H9 (cell line): ENCODE measurements at regions not wholly inside any gene's neighbourhood (a gene's known extent, or its start where the extent isn't known, plus 50 kb on each side); places are given as distances from the start of the nearest gene placed in this dataset.
"Not testable (repeated sequence)": the region's sequence is repeated elsewhere in the genome, so short reads cannot be mapped to it uniquely, and the experiment has no call there.

Source experiments
- DNase-seq: peaks from one replicate; pipeline ENCODE4 v3.0.0-alpha.2; 2017
- H2AFZ ChIP-seq: one replicate; pipeline ENCODE4 v1.6.1; 2013; ENCODE audit warnings: mild to moderate bottlenecking, low read length, control low read depth, moderate library complexity
- H2AK5ac ChIP-seq: 2 replicates; pipeline ENCODE4 v1.6.1; 2013; ENCODE audit warnings: low read length, control low read depth, mixed read lengths; ENCODE audit not compliant: insufficient read length
- H2BK120ac ChIP-seq: one replicate; pipeline ENCODE4 v1.6.1; 2013; ENCODE audit warnings: low read depth, mild to moderate bottlenecking, low read length, control low read depth, inconsistent platforms; ENCODE audit not compliant: poor library complexity, severe bottlenecking
- H2BK12ac ChIP-seq: 2 replicates; pipeline ENCODE4 v1.6.1; 2013; ENCODE audit warnings: low read length, control low read depth, mixed read lengths, low read depth; ENCODE audit not compliant: insufficient read length
- H2BK15ac ChIP-seq: 2 replicates; pipeline ENCODE4 v1.6.1; 2013; ENCODE audit warnings: low read depth, low read length, control low read depth
- H2BK20ac ChIP-seq: one replicate; pipeline ENCODE4 v1.6.1; 2013; ENCODE audit warnings: low read depth, mild to moderate bottlenecking, low read length, control low read depth, inconsistent platforms; ENCODE audit not compliant: poor library complexity, severe bottlenecking
- H2BK5ac ChIP-seq: 2 replicates; pipeline ENCODE4 v1.6.1; 2013; ENCODE audit warnings: low read length, control low read depth, mixed read lengths; ENCODE audit not compliant: insufficient read length
- H3K14ac ChIP-seq: 2 replicates; pipeline ENCODE4 v1.6.1; 2013; ENCODE audit warnings: low read length, control low read depth; ENCODE audit not compliant: insufficient read depth
- H3K18ac ChIP-seq: 2 replicates; pipeline ENCODE4 v1.6.1; 2013; ENCODE audit warnings: low read depth, mild to moderate bottlenecking, mixed read lengths, low read length, control low read depth; ENCODE audit not compliant: insufficient read length
- H3K23ac ChIP-seq: 2 replicates; pipeline ENCODE4 v1.6.1; 2013; ENCODE audit warnings: low read length, control low read depth, mixed read lengths, low read depth; ENCODE audit not compliant: insufficient read length
- H3K23me2 ChIP-seq: 2 replicates; pipeline ENCODE4 v1.6.1; 2013; ENCODE audit warnings: low read depth, mild to moderate bottlenecking, mixed read lengths, low read length, control low read depth; ENCODE audit not compliant: insufficient read length, poor library complexity, severe bottlenecking
- H3K27ac ChIP-seq: 2 replicates; pipeline ENCODE4 v1.5.1; 2013; ENCODE audit warnings: low read length, control low read depth, mixed read lengths, low read depth; ENCODE audit not compliant: insufficient read length
- H3K27me3 ChIP-seq: 2 replicates; pipeline ENCODE4 v1.6.1; 2013; ENCODE audit warnings: low read length, control low read depth, inconsistent platforms; ENCODE audit not compliant: insufficient read depth
- H3K4ac ChIP-seq: 2 replicates; pipeline ENCODE4 v1.6.1; 2013; ENCODE audit warnings: low read depth, mild to moderate bottlenecking, control low read depth, inconsistent platforms, low read length, moderate library complexity
- H3K4me1 ChIP-seq: 2 replicates; pipeline ENCODE4 v1.6.1; 2013; ENCODE audit warnings: low read length, control low read depth, inconsistent platforms; ENCODE audit not compliant: insufficient read depth
- H3K4me2 ChIP-seq: 2 replicates; pipeline ENCODE4 v1.6.1; 2013; ENCODE audit warnings: low read length, control low read depth, mixed read lengths; ENCODE audit not compliant: insufficient read length, insufficient read depth
- H3K56ac ChIP-seq: 2 replicates; pipeline ENCODE4 v1.6.1; 2013; ENCODE audit warnings: low read depth, mild to moderate bottlenecking, mixed read lengths, low read length, control low read depth; ENCODE audit not compliant: insufficient read length
- H3K79me1 ChIP-seq: 2 replicates; pipeline ENCODE4 v1.6.1; 2013; ENCODE audit warnings: low read depth, mild to moderate bottlenecking, moderate library complexity, low read length, control low read depth, inconsistent platforms; ENCODE audit not compliant: insufficient read depth, poor library complexity, severe bottlenecking
- H3K79me2 ChIP-seq: 2 replicates; pipeline ENCODE4 v1.6.1; 2013; ENCODE audit warnings: low read length, control low read depth, inconsistent platforms; ENCODE audit not compliant: insufficient read depth
- H3K9ac ChIP-seq: 2 replicates; pipeline ENCODE4 v1.6.1; 2013; ENCODE audit warnings: low read length, control low read depth, mixed read lengths; ENCODE audit not compliant: insufficient read length; ENCODE audit errors: extremely low read depth
- H3K9me3 ChIP-seq: one replicate; pipeline ENCODE4 v1.6.1; 2013; ENCODE audit warnings: low read depth, low read length, inconsistent platforms; ENCODE audit not compliant: control insufficient read depth
- H3T11ph ChIP-seq: one replicate; pipeline ENCODE4 v1.6.1; 2013; ENCODE audit warnings: mild to moderate bottlenecking, low read length, control low read depth, inconsistent platforms
- H4K20me1 ChIP-seq: one replicate; pipeline ENCODE4 v1.6.1; 2013; ENCODE audit not compliant: control insufficient read depth, insufficient read length, insufficient read depth
- H4K5ac ChIP-seq: 2 replicates; pipeline ENCODE4 v1.6.1; 2013; ENCODE audit warnings: low read depth, mild to moderate bottlenecking, mixed read lengths, low read length, control low read depth; ENCODE audit not compliant: insufficient read length
- H4K8ac ChIP-seq: replicated peaks from 2 replicates; pipeline ENCODE4 v1.6.1; 2013; ENCODE audit warnings: low read length, control low read depth, mixed read lengths, low read depth; ENCODE audit not compliant: insufficient read length
- H4K91ac ChIP-seq: 2 replicates; pipeline ENCODE4 v1.6.1; 2013; ENCODE audit warnings: low read depth, mild to moderate bottlenecking, moderate library complexity, mixed read lengths, low read length, control low read depth; ENCODE audit not compliant: insufficient read length
- H3K27ac Mint-ChIP-seq, 3 experiments: 2 replicates in 2 of 3; 3 replicates in 1 of 3; pipeline ENCODE4 v1.8.0; 2020 to 2021; ENCODE audit warnings: mixed read lengths in 3 of 3, mild to moderate bottlenecking in 1 of 3, moderate library complexity in 1 of 3
- H3K27me3 Mint-ChIP-seq: 2 replicates; pipeline ENCODE4 v1.8.0; 2021; ENCODE audit warnings: low read depth, mild to moderate bottlenecking, moderate library complexity, mixed read lengths
- H3K36me3 Mint-ChIP-seq, 3 experiments: 2 replicates in 2 of 3; 3 replicates in 1 of 3; pipeline ENCODE4 v1.8.0; 2020 to 2021; ENCODE audit warnings: low read depth in 3 of 3, mixed read lengths in 3 of 3; ENCODE audit not compliant: insufficient read depth in 1 of 3
- H3K4me1 Mint-ChIP-seq, 2 experiments: 2 replicates each; pipeline ENCODE4 v1.8.0; 2020; ENCODE audit warnings: mixed read lengths in 2 of 2
- H3K4me3 Mint-ChIP-seq, 2 experiments: 2 replicates in 1 of 2; 3 replicates in 1 of 2; pipeline ENCODE4 v1.8.0; 2020 to 2021; ENCODE audit warnings: mild to moderate bottlenecking in 2 of 2, mixed read lengths in 2 of 2, moderate library complexity in 1 of 2
- H3K9me3 Mint-ChIP-seq, 2 experiments: 2 replicates in 1 of 2; 3 replicates in 1 of 2; pipeline ENCODE4 v1.8.0; 2020; ENCODE audit warnings: mild to moderate bottlenecking in 2 of 2, mixed read lengths in 2 of 2, moderate library complexity in 1 of 2
- WGBS: extraction: QIAGEN DNeasy Blood & Tissue Kit; methylation state at CpG from one replicate; pipeline ENCODE4 v1.1.7; 2013; ENCODE audit warnings: missing lambda C conversion rate, low lambda C conversion rate, mixed read lengths; ENCODE audit not compliant: insufficient read length; ENCODE audit errors: extremely low coverage; 5-methylcytosine and 5-hydroxymethylcytosine counted together

- H4K20me1 ChIP-seq, H3K14ac ChIP-seq, H3K23ac ChIP-seq, H2BK5ac ChIP-seq, H3K4me1 Mint-ChIP-seq, H2BK15ac ChIP-seq, H2AFZ ChIP-seq, H2BK20ac ChIP-seq, H3K27ac Mint-ChIP-seq, DNase-seq, H2BK120ac ChIP-seq, H3K36me3 Mint-ChIP-seq, H4K91ac ChIP-seq, H3K4me2 ChIP-seq, H3K23me2 ChIP-seq, H3K79me2 ChIP-seq, H3K27ac ChIP-seq, H3T11ph ChIP-seq, H3K4me3 Mint-ChIP-seq, H3K9me3 ChIP-seq, H3K18ac ChIP-seq, H3K27me3 Mint-ChIP-seq, H3K56ac ChIP-seq, H3K4me1 ChIP-seq, H3K4ac ChIP-seq, H4K5ac ChIP-seq, H4K8ac ChIP-seq, H2BK12ac ChIP-seq, H3K9ac ChIP-seq, H2AK5ac ChIP-seq, H3K79me1 ChIP-seq, H3K27me3 ChIP-seq: not testable (repeated sequence)
- no CpG with 5 or more reads among the region's 5 CpGs for WGBS
- peaks cover 9 to 18% of the 10 kb centered on the region in 2 experiments; a peak in 4 of 5 replicates for H3K9me3 Mint-ChIP-seq
Observed at GRCh38 chr5:20890936-20891335, 902.9 kb upstream of the CDH18 start.

DNA sequence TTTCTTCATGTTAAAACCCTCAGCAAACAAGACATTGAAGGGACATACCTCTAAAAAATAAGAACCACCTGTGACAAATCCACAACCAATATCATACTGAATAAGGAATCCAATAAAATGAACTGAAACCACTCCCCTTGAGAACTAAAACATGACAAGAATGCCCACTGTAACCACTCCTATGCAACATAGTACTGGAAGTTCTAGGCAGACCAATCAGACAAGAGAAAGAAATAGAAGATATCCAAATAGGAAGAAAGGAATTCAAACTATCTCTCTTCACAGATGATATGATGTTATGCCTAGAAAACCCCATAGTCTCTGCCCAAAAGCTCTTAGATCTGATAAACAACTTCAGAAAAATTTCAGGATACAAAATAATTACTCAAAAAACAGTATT lies 887.7 kb upstream of the CDH18 start:
- not testable (repeated sequence) for H3K4me1 ChIP-seq, H2BK12ac ChIP-seq, H3K4me2 ChIP-seq, H3T11ph ChIP-seq, H2AK5ac ChIP-seq, H4K5ac ChIP-seq, H3K4ac ChIP-seq, H3K79me2 ChIP-seq, H3K56ac ChIP-seq, H2BK15ac ChIP-seq, H3K9ac ChIP-seq, H3K27me3 ChIP-seq, H3K27ac Mint-ChIP-seq, H4K20me1 ChIP-seq, H3K18ac ChIP-seq, H4K8ac ChIP-seq, H3K79me1 ChIP-seq, H3K9me3 ChIP-seq, H3K4me1 Mint-ChIP-seq, H3K14ac ChIP-seq, H2BK120ac ChIP-seq, H3K27me3 Mint-ChIP-seq, DNase-seq, H3K27ac ChIP-seq, H2BK5ac ChIP-seq, H3K23ac ChIP-seq, H3K4me3 Mint-ChIP-seq, H3K36me3 Mint-ChIP-seq, H4K91ac ChIP-seq, H2BK20ac ChIP-seq, H3K23me2 ChIP-seq, H3K9me3 Mint-ChIP-seq, H2AFZ ChIP-seq

DNA sequence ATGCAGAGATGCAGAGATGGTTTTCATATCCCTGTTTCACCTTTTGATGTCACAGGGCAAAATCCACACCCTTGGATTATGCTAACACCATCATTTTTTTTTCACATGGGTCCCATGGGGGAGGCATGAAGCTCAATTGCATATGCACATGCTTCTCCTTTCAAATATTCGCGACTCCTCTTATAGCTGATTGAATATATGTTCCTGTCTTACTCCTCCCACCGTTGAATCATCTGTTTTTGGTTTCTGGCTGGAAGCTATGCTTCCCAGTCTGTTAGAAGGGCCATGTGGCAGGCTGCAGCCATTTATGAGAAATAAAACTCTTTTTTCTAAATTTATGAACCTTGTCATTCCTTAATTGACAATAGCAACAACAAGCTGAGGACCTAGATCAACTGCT lies 877.9 kb upstream of the CDH18 start:
- not testable (repeated sequence) for H4K20me1 ChIP-seq, H3K23ac ChIP-seq, H3K4me3 Mint-ChIP-seq, H3K18ac ChIP-seq, H3K4me1 Mint-ChIP-seq, H3K14ac ChIP-seq, H2BK15ac ChIP-seq, H3K4ac ChIP-seq, H2AK5ac ChIP-seq, H2BK120ac ChIP-seq, H3K56ac ChIP-seq, H2BK20ac ChIP-seq, H3K23me2 ChIP-seq, H3K27me3 ChIP-seq, H3K9ac ChIP-seq, H3K4me2 ChIP-seq, H4K5ac ChIP-seq, H3K79me1 ChIP-seq, H3K9me3 Mint-ChIP-seq, H3K79me2 ChIP-seq, H3K27ac ChIP-seq, H3K27ac Mint-ChIP-seq, H3T11ph ChIP-seq, H4K91ac ChIP-seq, H3K36me3 Mint-ChIP-seq, H3K27me3 Mint-ChIP-seq, DNase-seq, H2AFZ ChIP-seq, H2BK5ac ChIP-seq, H3K4me1 ChIP-seq, H3K9me3 ChIP-seq, H2BK12ac ChIP-seq, H4K8ac ChIP-seq
- WGBS = no CpG with 5 or more reads among the region's 3 CpGs
